CD8-positive, alpha-beta memory T cell (primary cell): ENCODE measurements at regions not wholly inside any gene's neighbourhood (a gene's known extent, or its start where the extent isn't known, plus 50 kb on each side); places are given as distances from the start of the nearest gene placed in this dataset.
A peak's percentile ranks its signal among the peaks of the same experiment; 100 is the strongest.

ENCODE experiments used
- CTCF ChIA-PET: fragments of 350-600 bp; sonication (Branson Sonifier 250); formaldehyde crosslinking; loops from one replicate; lab custom pipeline; 2021; ENCODE audit warnings: antibody characterized with exemption; lab: Charles Lee
- POLR2A ChIA-PET: fragments of 350-600 bp; sonication (Branson Sonifier 250); formaldehyde crosslinking; loops from one replicate; lab custom pipeline; 2021; ENCODE audit warnings: antibody characterized with exemption; lab: Charles Lee
- DNase-seq, 5 donors: peaks; one replicate each; pipeline versions ENCODE4 v3.0.0 to v3.0.0-alpha.2; 2020 to 2022; ENCODE audit warnings: mixed read lengths in 1 of 5
- H3K27ac ChIP-seq: one replicate; pipeline ENCODE4 v1.7.0; 2013; ENCODE audit warnings: low read depth, mild to moderate bottlenecking, low read length, moderate library complexity
- H3K27me3 ChIP-seq: 2 replicates; pipeline ENCODE4 v1.7.0; 2013; ENCODE audit warnings: low read length, mild to moderate bottlenecking; ENCODE audit not compliant: insufficient read depth, poor library complexity, severe bottlenecking
- H3K36me3 ChIP-seq: 2 replicates; pipeline ENCODE4 v1.7.0; 2013; ENCODE audit warnings: mild to moderate bottlenecking, low read length, moderate library complexity; ENCODE audit not compliant: insufficient read depth
- H3K4me1 ChIP-seq: 2 replicates; pipeline ENCODE4 v1.7.0; 2013; ENCODE audit warnings: mild to moderate bottlenecking, low read length, moderate library complexity; ENCODE audit not compliant: insufficient read depth
- H3K4me3 ChIP-seq: 2 replicates; pipeline ENCODE4 v1.7.0; 2013; ENCODE audit warnings: mild to moderate bottlenecking, low read length
- H3K9me3 ChIP-seq: 2 replicates; pipeline ENCODE4 v1.7.0; 2013; ENCODE audit warnings: mild to moderate bottlenecking, low read length
- H3K27ac Mint-ChIP-seq, 8 donors: one replicate each; pipeline ENCODE4 v1.8.0; 2020 to 2021; ENCODE audit warnings: mixed read lengths in 8 of 8, mild to moderate bottlenecking in 6 of 8, inconsistent platforms in 3 of 8, moderate library complexity in 3 of 8
- H3K27me3 Mint-ChIP-seq, 2 donors: one replicate each; pipeline ENCODE4 v1.8.0; 2020 to 2021; ENCODE audit warnings: mixed read lengths in 2 of 2, mild to moderate bottlenecking in 1 of 2, moderate library complexity in 1 of 2
- H3K36me3 Mint-ChIP-seq, 3 donors: one replicate each; pipeline ENCODE4 v1.8.0; 2020 to 2021; ENCODE audit warnings: mixed read lengths in 3 of 3, inconsistent platforms in 1 of 3, mild to moderate bottlenecking in 1 of 3
- H3K4me1 Mint-ChIP-seq, 3 donors: one replicate each; pipeline ENCODE4 v1.8.0; 2020 to 2021; ENCODE audit warnings: mixed read lengths in 3 of 3, inconsistent platforms in 1 of 3, mild to moderate bottlenecking in 1 of 3
- H3K4me3 Mint-ChIP-seq, 7 donors: one replicate each; pipeline ENCODE4 v1.8.0; 2020 to 2021; ENCODE audit warnings: mixed read lengths in 7 of 7, mild to moderate bottlenecking in 6 of 7, moderate library complexity in 4 of 7, inconsistent platforms in 2 of 7
- H3K9me3 Mint-ChIP-seq, 5 donors: one replicate each; pipeline ENCODE4 v1.8.0; 2020 to 2022; ENCODE audit warnings: mixed read lengths in 5 of 5, mild to moderate bottlenecking in 3 of 5, moderate library complexity in 2 of 5, inconsistent platforms in 1 of 5

GRCh38 chr11:71334191-71334590 is 81.8 kb upstream of the SHANK2 start:
- no peaks in the 10 kb centered on the region for H3K27me3 ChIP-seq
- Mint-ChIP-seq H3K27ac (no peak overlapping the region), H3K36me3 (peaks cover 0 to 1% (median 0%) of the 10 kb centered on the region in 3 donors), H3K4me1 (no peaks in the 10 kb centered on the region), H3K9me3 (peaks cover 9 to 26% (median 14%) of the 10 kb centered on the region in 5 donors), H3K27me3 (peaks cover 0 to 11% of the 10 kb centered on the region in 2 donors), H3K4me3 (no peak overlapping the region)
- ChIA-PET CTCF (no interaction called here), POLR2A (interaction anchor here (0.5 kb wide), 1 partner anchor 46 kb away, joined by 5 read pairs; no protein-coding TSS in a partner anchor)
- H3K4me3 ChIP-seq, result no peak overlapping the region
- H3K36me3 ChIP-seq, result no peaks in the 10 kb centered on the region
- no peak overlapping the region for H3K27ac ChIP-seq
- peak in 1 of 5 donors; percentile 31 for DNase-seq
- no peaks in the 10 kb centered on the region for H3K4me1 ChIP-seq
- peaks cover 6% of the 10 kb centered on the region for H3K9me3 ChIP-seq

GRCh38 chr11:71333473-71333872 is 81.1 kb upstream of the SHANK2 start:
- Mint-ChIP-seq H3K9me3 (peaks cover 9 to 26% (median 14%) of the 10 kb centered on the region in 5 donors), H3K27me3 (peaks cover 0 to 12% of the 10 kb centered on the region in 2 donors), H3K27ac (no peak overlapping the region), H3K36me3 (peaks cover 0 to 1% (median 0%) of the 10 kb centered on the region in 3 donors), H3K4me1 (no peaks in the 10 kb centered on the region), H3K4me3 (no peak overlapping the region)
- ChIA-PET POLR2A (no interaction called here), CTCF (no interaction called here)
- peak in 1 of 5 donors; percentile 26 for DNase-seq
- no peaks in the 10 kb centered on the region for H3K36me3 ChIP-seq
- no peak overlapping the region for H3K27ac ChIP-seq
- H3K4me1 ChIP-seq, result no peaks in the 10 kb centered on the region
- no peak overlapping the region for H3K4me3 ChIP-seq
- H3K27me3 ChIP-seq, result no peaks in the 10 kb centered on the region
- H3K9me3 ChIP-seq, result peaks cover 6% of the 10 kb centered on the region

- no peak overlapping the region for H3K27ac Mint-ChIP-seq
- H3K4me3 Mint-ChIP-seq, result no peak overlapping the region
- H3K9me3 ChIP-seq, result peaks cover 6% of the 10 kb centered on the region
- H3K36me3 ChIP-seq, result no peaks in the 10 kb centered on the region
- H3K27ac ChIP-seq, result no peak overlapping the region
- POLR2A ChIA-PET, result no interaction called here
- DNase-seq, result no peak
- CTCF ChIA-PET, result no interaction called here
- no peaks in the 10 kb centered on the region for H3K4me1 ChIP-seq
- no peak overlapping the region for H3K4me3 ChIP-seq
- peaks cover 0 to 12% of the 10 kb centered on the region in 2 donors for H3K27me3 Mint-ChIP-seq
- H3K27me3 ChIP-seq, result no peaks in the 10 kb centered on the region
- no peaks in the 10 kb centered on the region for H3K4me1 Mint-ChIP-seq
- H3K36me3 Mint-ChIP-seq, result peaks cover 0 to 1% (median 0%) of the 10 kb centered on the region in 3 donors
- H3K9me3 Mint-ChIP-seq, result peaks cover 9 to 26% (median 14%) of the 10 kb centered on the region in 5 donors
Observed at GRCh38 chr11:71332447-71332846, 80.1 kb upstream of the SHANK2 start.

- Mint-ChIP-seq H3K4me3 (no peak overlapping the region), H3K27ac (peak overlapping the region in 1 of 8 donors; percentile 18), H3K27me3 (peaks cover 0 to 12% of the 10 kb centered on the region in 2 donors), H3K4me1 (no peaks in the 10 kb centered on the region), H3K9me3 (peaks cover 9 to 26% (median 14%) of the 10 kb centered on the region in 5 donors), H3K36me3 (peaks cover 0 to 1% (median 0%) of the 10 kb centered on the region in 3 donors)
- ChIA-PET CTCF (no interaction called here), POLR2A (no interaction called here)
- H3K9me3 ChIP-seq, result peaks cover 6% of the 10 kb centered on the region
- H3K4me1 ChIP-seq, result no peaks in the 10 kb centered on the region
- H3K27me3 ChIP-seq, result no peaks in the 10 kb centered on the region
- H3K36me3 ChIP-seq, result no peaks in the 10 kb centered on the region
- DNase-seq, result no peak
- H3K27ac ChIP-seq, result no peak overlapping the region
- H3K4me3 ChIP-seq, result no peak overlapping the region
Observed at GRCh38 chr11:71332046-71332445, 79.7 kb upstream of the SHANK2 start.

GRCh38 chr11:71331631-71332030 is 79.3 kb upstream of the SHANK2 start:
- Histone ChIP-seq H3K4me3 (no peak overlapping the region), H3K27me3 (no peaks in the 10 kb centered on the region), H3K4me1 (no peaks in the 10 kb centered on the region), H3K27ac (no peak overlapping the region), H3K9me3 (peaks cover 6% of the 10 kb centered on the region), H3K36me3 (no peaks in the 10 kb centered on the region)
- DNase-seq, result no peak
- ChIA-PET CTCF (no interaction called here), POLR2A (no interaction called here)
- Mint-ChIP-seq H3K27me3 (peaks cover 0 to 12% of the 10 kb centered on the region in 2 donors), H3K4me1 (no peaks in the 10 kb centered on the region), H3K36me3 (peaks cover 0 to 1% (median 0%) of the 10 kb centered on the region in 3 donors), H3K9me3 (peaks cover 9 to 26% (median 14%) of the 10 kb centered on the region in 5 donors), H3K27ac (no peak overlapping the region), H3K4me3 (peak overlapping the region in 1 of 7 donors; percentile 66)

- no peak overlapping the region for H3K4me3 Mint-ChIP-seq
- no peak for DNase-seq
- ChIA-PET CTCF (no interaction called here), POLR2A (no interaction called here)
- H3K36me3 ChIP-seq, result no peaks in the 10 kb centered on the region
- no peaks in the 10 kb centered on the region for H3K27me3 ChIP-seq
- no peaks in the 10 kb centered on the region for H3K4me1 ChIP-seq
- H3K36me3 Mint-ChIP-seq, result peaks cover 0 to 1% (median 0%) of the 10 kb centered on the region in 3 donors
- H3K27me3 Mint-ChIP-seq, result peaks cover 0 to 12% of the 10 kb centered on the region in 2 donors
- no peak overlapping the region for H3K27ac Mint-ChIP-seq
- H3K4me3 ChIP-seq, result no peak overlapping the region
- peaks cover 9 to 26% (median 14%) of the 10 kb centered on the region in 5 donors for H3K9me3 Mint-ChIP-seq
- H3K4me1 Mint-ChIP-seq, result no peaks in the 10 kb centered on the region
- H3K9me3 ChIP-seq, result peaks cover 6% of the 10 kb centered on the region
- no peak overlapping the region for H3K27ac ChIP-seq
Observed at GRCh38 chr11:71330996-71331395, 78.6 kb upstream of the SHANK2 start.

- Mint-ChIP-seq H3K36me3 (peaks cover 0 to 1% (median 0%) of the 10 kb centered on the region in 3 donors), H3K27me3 (peaks cover under 1 to 12% of the 10 kb centered on the region in 2 donors), H3K4me3 (no peak overlapping the region), H3K4me1 (no peaks in the 10 kb centered on the region), H3K27ac (no peak overlapping the region), H3K9me3 (peaks cover 9 to 26% (median 14%) of the 10 kb centered on the region in 5 donors)
- no peaks in the 10 kb centered on the region for H3K27me3 ChIP-seq
- no peaks in the 10 kb centered on the region for H3K4me1 ChIP-seq
- peaks cover 6% of the 10 kb centered on the region for H3K9me3 ChIP-seq
- ChIA-PET CTCF (no interaction called here), POLR2A (no interaction called here)
- no peak overlapping the region for H3K4me3 ChIP-seq
- no peak overlapping the region for H3K27ac ChIP-seq
- no peak for DNase-seq
- H3K36me3 ChIP-seq, result no peaks in the 10 kb centered on the region
Observed at GRCh38 chr11:71330349-71330748, 78.0 kb upstream of the SHANK2 start.

GRCh38 chr11:71329786-71330185 is 77.4 kb upstream of the SHANK2 start:
- no peak overlapping the region for H3K4me3 Mint-ChIP-seq
- Histone ChIP-seq H3K27ac (no peak overlapping the region), H3K4me1 (no peaks in the 10 kb centered on the region), H3K36me3 (no peaks in the 10 kb centered on the region), H3K9me3 (peaks cover 6% of the 10 kb centered on the region), H3K27me3 (no peaks in the 10 kb centered on the region), H3K4me3 (no peak overlapping the region)
- H3K4me1 Mint-ChIP-seq, result no peaks in the 10 kb centered on the region
- no peak for DNase-seq
- ChIA-PET POLR2A (no interaction called here), CTCF (no interaction called here)
- H3K27me3 Mint-ChIP-seq, result peaks cover 6 to 10% of the 10 kb centered on the region in 2 donors
- H3K27ac Mint-ChIP-seq, result no peak overlapping the region
- H3K36me3 Mint-ChIP-seq, result peaks cover 0 to 1% (median 0%) of the 10 kb centered on the region in 3 donors
- H3K9me3 Mint-ChIP-seq, result peaks cover 9 to 22% (median 14%) of the 10 kb centered on the region in 5 donors
